Skeletal muscle tissue (tissue), 3 donors: ENCODE measurements at regions not wholly inside any gene's neighbourhood (a gene's known extent, or its start where the extent isn't known, plus 50 kb on each side); places are given as distances from the start of the nearest gene placed in this dataset.

Source experiments
- H3K27ac ChIP-seq: one replicate; pipeline ENCODE4 v1.7.0; 2013; ENCODE audit warnings: mild to moderate bottlenecking, low read depth, low read length, inconsistent platforms
- H3K27me3 ChIP-seq, 3 donors: one replicate each; pipeline ENCODE4 v1.7.0; 2013; ENCODE audit warnings: low read length in 3 of 3; ENCODE audit not compliant: control insufficient read depth in 3 of 3, insufficient read depth in 3 of 3
- H3K36me3 ChIP-seq, 3 donors: one replicate each; pipeline ENCODE4 v1.7.0; 2013; ENCODE audit warnings: low read length in 3 of 3; ENCODE audit not compliant: control insufficient read depth in 3 of 3, insufficient read depth in 3 of 3
- H3K4me1 ChIP-seq, 3 donors: one replicate each; pipeline ENCODE4 v1.7.0; 2013; ENCODE audit warnings: low read length in 3 of 3, mild to moderate bottlenecking in 3 of 3; ENCODE audit not compliant: control insufficient read depth in 3 of 3, insufficient read depth in 3 of 3
- H3K4me3 ChIP-seq, 3 donors: one replicate each; pipeline ENCODE4 v1.7.0; 2013; ENCODE audit warnings: low read length in 3 of 3
- H3K9ac ChIP-seq, 3 donors: one replicate each; pipeline ENCODE4 v1.7.0; 2013; ENCODE audit warnings: low read length in 3 of 3, mild to moderate bottlenecking in 3 of 3, moderate library complexity in 2 of 3, low read depth in 1 of 3
- H3K9me3 ChIP-seq, 3 donors: one replicate each; pipeline ENCODE4 v1.7.0; 2013; ENCODE audit warnings: low read length in 3 of 3; ENCODE audit not compliant: control insufficient read depth in 3 of 3
- donor health status: Osteomylitis.

- Histone ChIP-seq H3K4me3 (no peak overlapping the region), H3K36me3 (no peaks in the 10 kb centered on the region), H3K27me3 (no peaks in the 10 kb centered on the region), H3K9me3 (no peaks in the 10 kb centered on the region), H3K4me1 (no peaks in the 10 kb centered on the region), H3K9ac (no peak overlapping the region), H3K27ac (no peak overlapping the region)
Observed at GRCh38 chr21:22955559-22955958, 1957.3 kb downstream of the NCAM2 start.

GRCh38 chr21:22961258-22961657, 1963.0 kb downstream of the NCAM2 start:
- Histone ChIP-seq H3K27ac (no peak overlapping the region), H3K36me3 (no peaks in the 10 kb centered on the region), H3K9ac (no peak overlapping the region), H3K4me1 (no peaks in the 10 kb centered on the region), H3K27me3 (no peaks in the 10 kb centered on the region), H3K9me3 (no peaks in the 10 kb centered on the region), H3K4me3 (no peak overlapping the region)

GRCh38 chr21:22965455-22966135, 1967.4 kb downstream of the NCAM2 start:
- Histone ChIP-seq H3K9ac (no peak overlapping the region), H3K27me3 (no peaks in the 10 kb centered on the region), H3K4me1 (no peaks in the 10 kb centered on the region), H3K36me3 (no peaks in the 10 kb centered on the region), H3K9me3 (no peaks in the 10 kb centered on the region), H3K27ac (no peak overlapping the region), H3K4me3 (no peak overlapping the region)

DNA sequence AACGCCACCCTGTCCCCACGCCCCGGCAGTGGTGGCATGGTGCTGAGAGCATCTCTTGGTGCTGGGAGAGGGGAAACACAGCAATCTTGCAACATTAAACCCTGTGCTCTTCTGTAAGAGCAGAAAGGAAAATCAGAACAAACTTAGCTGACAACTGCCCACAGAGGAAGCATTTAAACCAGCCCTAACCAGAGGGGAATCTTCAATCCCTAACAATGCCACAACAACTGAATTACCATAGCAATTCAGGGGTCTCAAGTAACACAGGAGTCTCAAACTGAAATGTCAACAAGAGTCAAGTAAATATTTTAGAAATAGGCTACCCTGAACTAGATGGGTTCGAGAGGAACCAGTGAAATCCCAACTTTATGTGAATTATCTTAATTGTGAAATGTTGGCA, 1983.6 kb downstream of the NCAM2 start:
- H3K27me3 ChIP-seq, result no peaks in the 10 kb centered on the region
- no peak overlapping the region for H3K27ac ChIP-seq
- no peak overlapping the region for H3K9ac ChIP-seq
- no peaks in the 10 kb centered on the region for H3K9me3 ChIP-seq
- no peaks in the 10 kb centered on the region for H3K36me3 ChIP-seq
- no peaks in the 10 kb centered on the region for H3K4me1 ChIP-seq
- no peak overlapping the region for H3K4me3 ChIP-seq

- Histone ChIP-seq H3K4me3 (no peak overlapping the region), H3K4me1 (no peaks in the 10 kb centered on the region), H3K27ac (no peak overlapping the region), H3K36me3 (no peaks in the 10 kb centered on the region), H3K9me3 (no peaks in the 10 kb centered on the region), H3K9ac (no peak overlapping the region), H3K27me3 (no peaks in the 10 kb centered on the region)
Observed at GRCh38 chr21:22993144-22993543, 1994.9 kb downstream of the NCAM2 start.

GRCh38 chr21:22993822-22994574, 1995.8 kb downstream of the NCAM2 start:
- Histone ChIP-seq H3K27ac (no peak overlapping the region), H3K4me3 (no peak overlapping the region), H3K36me3 (no peaks in the 10 kb centered on the region), H3K9ac (no peak overlapping the region), H3K4me1 (no peaks in the 10 kb centered on the region), H3K27me3 (no peaks in the 10 kb centered on the region), H3K9me3 (no peaks in the 10 kb centered on the region)

GRCh38 chr21:23003951-23004350, 2005.7 kb downstream of the NCAM2 start:
- no peaks in the 10 kb centered on the region for H3K36me3 ChIP-seq
- no peaks in the 10 kb centered on the region for H3K9me3 ChIP-seq
- no peaks in the 10 kb centered on the region for H3K27me3 ChIP-seq
- H3K9ac ChIP-seq, result no peak overlapping the region
- H3K27ac ChIP-seq, result no peak overlapping the region
- H3K4me3 ChIP-seq, result no peak overlapping the region
- no peaks in the 10 kb centered on the region for H3K4me1 ChIP-seq

- Histone ChIP-seq H3K27ac (no peak overlapping the region), H3K27me3 (no peaks in the 10 kb centered on the region), H3K4me1 (no peaks in the 10 kb centered on the region), H3K9me3 (no peaks in the 10 kb centered on the region), H3K4me3 (no peak overlapping the region), H3K9ac (no peak overlapping the region), H3K36me3 (no peaks in the 10 kb centered on the region)
Observed at GRCh38 chr21:23008601-23009202, 2010.5 kb downstream of the NCAM2 start.

DNA sequence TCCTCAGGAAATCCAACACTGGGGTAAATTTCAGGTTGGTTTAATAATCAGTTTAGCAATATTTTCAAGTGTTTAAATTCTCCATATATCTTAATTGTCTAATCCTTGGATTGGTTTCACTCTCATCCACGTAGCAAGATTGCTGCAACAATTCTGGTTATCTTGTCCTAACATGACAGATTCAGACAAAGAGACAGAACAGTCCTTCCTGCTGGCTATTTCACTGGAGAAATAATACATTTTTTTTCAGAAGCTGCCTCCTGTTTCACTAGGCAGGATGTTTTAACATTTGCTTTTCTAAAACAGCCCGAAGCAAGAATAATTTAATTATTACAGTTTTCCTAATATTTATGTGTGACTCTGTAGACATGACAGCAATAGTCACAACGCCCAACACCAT, 2011.2 kb downstream of the NCAM2 start:
- no peaks in the 10 kb centered on the region for H3K9me3 ChIP-seq
- H3K27me3 ChIP-seq, result no peaks in the 10 kb centered on the region
- no peaks in the 10 kb centered on the region for H3K4me1 ChIP-seq
- H3K9ac ChIP-seq, result no peak overlapping the region
- no peak overlapping the region for H3K27ac ChIP-seq
- H3K4me3 ChIP-seq, result no peak overlapping the region
- no peaks in the 10 kb centered on the region for H3K36me3 ChIP-seq

DNA sequence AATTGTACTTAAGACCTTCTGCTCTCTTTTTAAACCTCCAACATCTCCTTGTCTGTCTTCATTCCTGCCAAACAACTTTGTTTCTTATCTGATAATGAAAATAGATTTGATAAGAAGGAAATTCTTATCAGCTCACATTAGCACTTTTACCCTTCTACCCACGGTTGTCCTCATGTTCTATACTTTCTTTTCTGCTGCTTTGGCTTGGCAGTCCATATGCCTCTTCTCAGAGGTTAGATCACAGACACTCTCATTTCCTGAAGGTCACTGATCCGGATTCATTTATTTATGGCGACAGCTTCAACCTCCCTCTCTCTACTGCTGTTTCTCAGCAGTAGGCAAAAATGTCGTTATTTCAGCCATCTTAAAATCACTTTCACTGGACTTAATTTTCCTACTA, 2015.8 kb downstream of the NCAM2 start:
- Histone ChIP-seq H3K4me1 (no peaks in the 10 kb centered on the region), H3K9ac (no peak overlapping the region), H3K36me3 (no peaks in the 10 kb centered on the region), H3K27ac (no peak overlapping the region), H3K9me3 (no peaks in the 10 kb centered on the region), H3K27me3 (no peaks in the 10 kb centered on the region), H3K4me3 (no peak overlapping the region)
